ENCODE measurements at regions not wholly inside any gene's neighbourhood (a gene's known extent, or its start where the extent isn't known, plus 50 kb on each side); places are given as distances from the start of the nearest gene placed in this dataset.
"Not testable (repeated sequence)": the region's sequence is repeated elsewhere in the genome, so short reads cannot be mapped to it uniquely, and the experiment has no call there.

DNA sequence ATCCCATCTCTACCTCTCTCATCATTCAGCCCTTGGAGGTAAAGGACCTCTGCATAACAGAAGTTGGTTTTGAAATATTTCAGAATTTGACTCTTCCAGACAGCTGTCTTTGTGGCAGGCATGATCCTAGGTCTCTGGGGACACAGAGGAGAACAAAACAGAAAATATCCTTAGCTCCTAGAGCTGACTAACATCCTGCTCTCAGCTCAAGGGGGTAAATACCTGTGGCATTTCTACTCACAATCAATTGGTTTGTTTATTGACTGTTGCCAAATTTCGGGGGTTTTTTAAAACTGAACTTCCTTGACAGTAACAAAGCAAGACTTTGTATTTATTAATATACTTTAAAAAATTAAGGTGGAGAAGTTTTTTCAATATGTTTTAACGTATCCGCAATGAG lies 78.8 kb downstream of the EOMES start:
- WGBS, 2 experiments (ENCODE audit: insufficient coverage in 2 of 2), result no CpG with 5 or more reads among the region's 3 CpGs
- no peaks in the 10 kb centered on the region for H3K9me3 ChIP-seq (ENCODE audit: control insufficient read depth, low read length)
- no peak overlapping the region for H3K27ac ChIP-seq (ENCODE audit: low read depth, low read length, severe bottlenecking)

DNA sequence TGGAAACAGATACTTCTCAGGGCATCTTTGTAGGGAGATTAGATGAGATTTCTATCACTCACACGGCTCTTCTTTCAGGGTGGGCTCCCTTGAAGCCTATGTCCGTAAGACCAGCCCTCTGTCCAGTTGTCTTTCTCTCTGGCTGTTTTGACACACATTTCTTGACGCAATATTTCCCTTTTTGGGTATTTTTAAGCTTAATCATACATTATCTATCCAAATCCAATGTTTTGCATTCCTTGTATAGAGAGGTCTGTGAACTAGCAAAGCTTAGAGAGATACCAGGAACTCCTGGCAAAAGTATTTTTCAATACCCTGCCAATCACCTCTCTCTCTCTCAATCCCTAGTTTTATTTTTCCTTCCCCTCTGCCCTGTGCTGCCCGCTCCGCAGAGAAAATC lies 79.3 kb downstream of the EOMES start:
- Histone ChIP-seq H3K27ac (ENCODE audit: low read depth, low read length, severe bottlenecking) (no peak overlapping the region), H3K4me1 (ENCODE audit: control insufficient read depth, insufficient read depth, low read length, poor library complexity, severe bottlenecking) (peaks cover 5% of the 10 kb centered on the region), H3K36me3 (ENCODE audit: control insufficient read depth, insufficient read depth, low read length) (no peaks in the 10 kb centered on the region), H3K4me3 (ENCODE audit: extremely low read depth, insufficient read depth, low read length, poor library complexity, severe bottlenecking) (no peak overlapping the region), H3K9me3 (ENCODE audit: control insufficient read depth, low read length) (no peaks in the 10 kb centered on the region)
- WGBS, 2 experiments (ENCODE audit: insufficient coverage in 2 of 2), result 83 to 94% methylated on average over 2 to 3 of the region's 5 CpGs

More for the DNA sequence above, 78.8 kb downstream of the EOMES start:
- Histone ChIP-seq H3K36me3 (ENCODE audit: control insufficient read depth, insufficient read depth, low read length) (no peaks in the 10 kb centered on the region), H3K4me1 (ENCODE audit: control insufficient read depth, insufficient read depth, low read length, poor library complexity, severe bottlenecking) (peaks cover 5% of the 10 kb centered on the region), H3K4me3 (ENCODE audit: extremely low read depth, insufficient read depth, low read length, poor library complexity, severe bottlenecking) (no peak overlapping the region)

DNA sequence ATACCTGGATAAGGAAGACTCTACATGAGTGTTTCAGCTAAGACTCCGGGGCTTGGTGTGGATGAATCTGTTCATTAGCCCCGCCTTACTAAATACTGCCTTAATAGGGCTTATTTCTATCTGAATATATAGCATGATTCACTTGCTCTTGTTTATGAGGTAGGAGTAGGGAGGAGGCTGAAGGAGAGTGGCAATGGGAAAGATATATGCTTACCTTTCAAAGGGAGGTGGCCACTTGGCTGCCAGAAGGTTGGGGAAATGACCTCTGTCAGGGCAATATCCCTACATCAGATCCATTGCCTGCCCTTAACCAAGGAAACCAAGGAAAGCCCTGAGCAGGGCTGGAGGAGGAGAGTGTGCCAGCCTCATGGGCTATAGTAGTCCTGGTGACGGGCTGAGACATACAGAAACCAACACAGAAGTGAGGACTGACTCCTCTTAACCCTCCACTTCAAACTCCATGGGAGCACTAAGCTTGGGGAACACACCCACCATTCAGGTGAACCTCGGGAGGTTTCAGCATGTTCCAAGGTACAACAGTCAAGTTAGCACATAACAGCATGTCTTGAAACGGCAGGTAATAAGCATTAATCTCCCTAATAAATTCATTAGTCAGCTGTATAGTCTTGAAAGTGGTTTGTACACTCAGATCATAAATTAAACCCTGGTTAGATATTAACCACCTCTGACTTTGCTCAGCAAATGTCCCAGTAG lies 80.1 kb downstream of the EOMES start:
- WGBS, 2 experiments (ENCODE audit: insufficient coverage in 2 of 2), result 89 to 95% methylated on average over 2 to 3 of the region's 5 CpGs
- H3K4me3 ChIP-seq (ENCODE audit: extremely low read depth, insufficient read depth, low read length, poor library complexity, severe bottlenecking), result no peak overlapping the region
- H3K4me1 ChIP-seq (ENCODE audit: control insufficient read depth, insufficient read depth, low read length, poor library complexity, severe bottlenecking), result peaks cover 5% of the 10 kb centered on the region
- H3K9me3 ChIP-seq (ENCODE audit: control insufficient read depth, low read length), result no peaks in the 10 kb centered on the region
- no peaks in the 10 kb centered on the region for H3K36me3 ChIP-seq (ENCODE audit: control insufficient read depth, insufficient read depth, low read length)
- no peak overlapping the region for H3K27ac ChIP-seq (ENCODE audit: low read depth, low read length, severe bottlenecking)

DNA sequence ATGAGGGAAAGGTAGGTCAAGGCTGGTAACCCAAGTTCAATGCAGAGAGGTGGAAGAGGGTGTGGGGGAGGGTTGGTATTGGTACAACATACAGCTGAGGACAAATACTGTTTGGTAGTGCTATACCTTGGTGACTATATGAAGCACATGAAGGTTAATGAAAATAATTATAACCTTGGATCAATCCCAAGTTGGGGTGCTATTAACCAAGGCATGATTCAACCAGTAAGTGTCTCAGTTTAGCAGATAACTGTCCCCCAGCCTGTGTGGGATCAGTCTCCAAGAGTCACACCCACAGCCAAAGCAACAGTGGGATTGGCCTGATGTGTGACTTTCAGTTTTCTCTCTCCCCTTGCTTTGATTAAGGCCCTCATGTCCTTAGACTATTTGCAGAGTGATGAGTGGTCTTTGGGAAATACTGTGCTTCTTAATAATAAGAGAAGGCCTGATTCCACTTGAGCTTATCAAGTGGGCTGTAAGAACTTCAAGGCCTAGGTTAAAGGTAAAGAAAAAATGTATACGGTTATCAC lies 80.8 kb downstream of the EOMES start:
- H3K27ac ChIP-seq (ENCODE audit: low read depth, low read length, severe bottlenecking), result no peak overlapping the region
- no peak overlapping the region for H3K4me3 ChIP-seq (ENCODE audit: extremely low read depth, insufficient read depth, low read length, poor library complexity, severe bottlenecking)
- WGBS, 2 experiments (ENCODE audit: insufficient coverage in 2 of 2), result no CpG with 5 or more reads among the region's 1 CpG
- H3K9me3 ChIP-seq (ENCODE audit: control insufficient read depth, low read length), result no peaks in the 10 kb centered on the region
- H3K4me1 ChIP-seq (ENCODE audit: control insufficient read depth, insufficient read depth, low read length, poor library complexity, severe bottlenecking), result peaks cover 5% of the 10 kb centered on the region
- no peaks in the 10 kb centered on the region for H3K36me3 ChIP-seq (ENCODE audit: control insufficient read depth, insufficient read depth, low read length)

DNA sequence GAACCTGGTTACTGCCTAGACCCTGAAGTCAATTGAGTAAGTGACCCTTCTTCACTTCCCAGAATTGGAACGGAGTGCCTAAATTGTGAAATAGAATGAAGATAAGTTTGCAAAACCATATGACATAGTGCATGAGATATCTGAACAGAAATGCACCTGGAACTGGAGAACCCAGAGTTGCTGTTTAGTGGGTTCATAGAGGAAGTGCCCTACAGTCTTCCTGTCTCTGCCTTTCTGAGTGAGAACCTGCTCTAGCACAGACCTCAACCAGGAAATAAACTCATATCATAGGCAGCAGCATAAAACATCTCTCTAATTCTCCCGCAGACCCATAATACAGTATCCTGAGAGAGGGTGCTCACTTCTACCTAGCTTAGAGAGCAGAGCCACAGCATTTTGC lies 82.9 kb downstream of the EOMES start:
- Histone ChIP-seq H3K4me1 (ENCODE audit: control insufficient read depth, insufficient read depth, low read length, poor library complexity, severe bottlenecking) (peaks cover 5% of the 10 kb centered on the region), H3K27ac (ENCODE audit: low read depth, low read length, severe bottlenecking) (no peak overlapping the region), H3K9me3 (ENCODE audit: control insufficient read depth, low read length) (no peaks in the 10 kb centered on the region), H3K36me3 (ENCODE audit: control insufficient read depth, insufficient read depth, low read length) (no peaks in the 10 kb centered on the region), H3K4me3 (ENCODE audit: extremely low read depth, insufficient read depth, low read length, poor library complexity, severe bottlenecking) (no peak overlapping the region)
- WGBS, 2 experiments (ENCODE audit: insufficient coverage in 2 of 2), result 88 to 100% methylated on average over 1 of the region's 2 CpGs

DNA sequence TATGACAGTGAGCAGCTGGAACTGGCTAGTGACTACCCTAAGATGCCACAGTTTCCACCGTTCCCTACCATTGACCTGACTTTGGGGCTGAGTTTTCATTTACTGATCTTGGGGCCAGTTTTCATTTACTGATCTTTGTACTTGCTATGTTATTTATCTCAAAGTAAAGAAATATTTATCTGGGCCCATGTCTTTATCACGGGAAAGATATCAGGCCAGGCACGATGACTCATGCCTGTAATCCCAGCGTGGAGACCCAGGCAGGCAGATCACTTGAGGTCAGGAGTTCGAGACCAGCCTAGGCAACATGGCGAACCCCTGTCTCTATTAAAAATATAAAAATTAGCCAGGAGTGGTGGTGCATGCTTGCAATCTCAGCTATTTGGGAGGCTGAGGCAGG lies 83.5 kb downstream of the EOMES start:
- Histone ChIP-seq H3K36me3 (ENCODE audit: control insufficient read depth, insufficient read depth, low read length) (no peaks in the 10 kb centered on the region), H3K4me1 (ENCODE audit: control insufficient read depth, insufficient read depth, low read length, poor library complexity, severe bottlenecking) (peaks cover 5% of the 10 kb centered on the region), H3K27ac (ENCODE audit: low read depth, low read length, severe bottlenecking) (no peak overlapping the region), H3K9me3 (ENCODE audit: control insufficient read depth, low read length) (no peaks in the 10 kb centered on the region), H3K4me3 (ENCODE audit: extremely low read depth, insufficient read depth, low read length, poor library complexity, severe bottlenecking) (no peak overlapping the region)
- 100% methylated on average over 4 of the region's 6 CpGs; no CpG with 5 or more reads in 1 of the 2 experiments for WGBS, 2 experiments (ENCODE audit: insufficient coverage in 2 of 2)

DNA sequence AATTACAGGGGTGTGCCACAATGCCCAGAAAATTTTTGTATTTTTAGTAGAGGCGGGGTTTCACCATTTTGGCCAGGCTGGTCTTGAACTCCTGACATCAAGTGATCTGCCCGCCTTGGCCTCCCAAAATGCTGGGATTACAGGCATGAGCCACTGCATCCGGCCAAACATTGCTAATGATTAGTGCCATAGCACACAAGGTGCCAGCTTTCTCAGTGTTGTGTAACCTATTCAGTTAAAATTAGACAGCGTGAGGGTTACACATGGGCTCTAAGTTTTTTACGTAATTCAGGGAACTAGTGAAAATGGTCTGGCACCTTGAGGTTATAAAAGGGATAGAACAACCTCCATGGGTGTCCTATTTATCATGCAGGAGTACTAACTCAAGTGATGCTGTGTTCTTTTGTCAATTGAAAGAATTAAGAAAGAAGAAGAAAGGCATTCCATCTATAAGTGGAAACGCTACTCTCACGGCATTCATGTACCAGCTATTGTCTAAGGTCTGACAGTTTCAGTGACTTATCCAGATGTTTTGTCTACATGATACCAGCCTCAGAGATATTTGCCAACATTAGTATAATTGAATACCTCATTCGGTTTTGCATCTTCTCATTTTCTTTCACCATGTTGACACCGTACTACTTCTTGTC lies 84.7 kb downstream of the EOMES start:
- Histone ChIP-seq H3K4me1 (ENCODE audit: control insufficient read depth, insufficient read depth, low read length, poor library complexity, severe bottlenecking) (no peaks in the 10 kb centered on the region), H3K9me3 (ENCODE audit: control insufficient read depth, low read length) (no peaks in the 10 kb centered on the region), H3K27ac (ENCODE audit: low read depth, low read length, severe bottlenecking) (no peak overlapping the region), H3K4me3 (ENCODE audit: extremely low read depth, insufficient read depth, low read length, poor library complexity, severe bottlenecking) (no peak overlapping the region), H3K36me3 (ENCODE audit: control insufficient read depth, insufficient read depth, low read length) (no peaks in the 10 kb centered on the region)
- WGBS, 2 experiments (ENCODE audit: insufficient coverage in 2 of 2), result 75 to 86% methylated on average over 7 to 8 of the region's 9 CpGs

DNA sequence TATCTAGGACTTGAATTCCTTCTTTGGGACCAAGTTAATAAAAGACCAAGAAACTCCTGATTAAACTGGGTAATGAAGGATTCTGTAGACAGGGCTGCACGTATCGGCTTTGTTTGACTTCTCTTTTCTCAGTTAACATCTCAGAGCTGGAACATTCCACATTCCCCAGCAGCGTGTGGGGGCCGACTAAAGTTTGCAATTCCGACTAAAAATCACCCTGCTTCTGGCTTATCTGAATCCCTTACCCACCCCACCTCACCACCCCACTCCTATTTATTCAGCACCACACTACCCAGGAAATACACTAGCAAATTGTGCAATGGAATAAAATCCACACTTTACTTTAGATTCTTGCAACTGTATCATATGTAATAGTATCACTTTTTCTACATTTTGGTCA lies 87.1 kb downstream of the EOMES start:
- 96% methylated on average over 3 of the region's 5 CpGs; no CpG with 5 or more reads in 1 of the 2 experiments for WGBS, 2 experiments (ENCODE audit: insufficient coverage in 2 of 2)
- not testable (repeated sequence) for H3K4me1 ChIP-seq (ENCODE audit: control insufficient read depth, insufficient read depth, low read length, poor library complexity, severe bottlenecking); H3K9me3 ChIP-seq (ENCODE audit: control insufficient read depth, low read length)

DNA sequence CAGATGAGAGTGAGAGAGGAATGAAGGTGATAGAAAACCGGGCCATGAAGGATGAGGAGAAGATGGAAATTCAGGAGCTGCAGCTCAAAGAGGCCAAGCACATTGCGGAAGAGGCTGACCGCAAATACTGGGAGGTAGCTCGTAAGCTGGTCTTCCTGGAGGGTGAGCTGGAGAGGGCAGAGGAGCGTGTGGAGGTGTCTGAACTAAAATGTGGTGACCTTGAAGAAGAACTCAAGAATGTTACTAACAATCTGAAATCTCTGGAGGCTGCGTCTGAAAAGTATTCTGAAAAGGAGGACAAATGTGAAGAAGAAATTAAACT lies 88.9 kb downstream of the EOMES start:
- H3K4me1 ChIP-seq (ENCODE audit: control insufficient read depth, insufficient read depth, low read length, poor library complexity, severe bottlenecking), result no peaks in the 10 kb centered on the region
- H3K4me3 ChIP-seq (ENCODE audit: extremely low read depth, insufficient read depth, low read length, poor library complexity, severe bottlenecking), result peak overlapping the region; percentile 35
- WGBS, 2 experiments (ENCODE audit: insufficient coverage in 2 of 2), result 57 to 62% methylated on average over 5 to 6 of the region's 6 CpGs
- H3K27ac ChIP-seq (ENCODE audit: low read depth, low read length, severe bottlenecking), result no peak overlapping the region
- H3K36me3 ChIP-seq (ENCODE audit: control insufficient read depth, insufficient read depth, low read length), result no peaks in the 10 kb centered on the region
- no peaks in the 10 kb centered on the region for H3K9me3 ChIP-seq (ENCODE audit: control insufficient read depth, low read length)

More for the DNA sequence above, 87.1 kb downstream of the EOMES start:
- not testable (repeated sequence) for H3K36me3 ChIP-seq (ENCODE audit: control insufficient read depth, insufficient read depth, low read length); H3K4me3 ChIP-seq (ENCODE audit: extremely low read depth, insufficient read depth, low read length, poor library complexity, severe bottlenecking); H3K27ac ChIP-seq (ENCODE audit: low read depth, low read length, severe bottlenecking)

DNA sequence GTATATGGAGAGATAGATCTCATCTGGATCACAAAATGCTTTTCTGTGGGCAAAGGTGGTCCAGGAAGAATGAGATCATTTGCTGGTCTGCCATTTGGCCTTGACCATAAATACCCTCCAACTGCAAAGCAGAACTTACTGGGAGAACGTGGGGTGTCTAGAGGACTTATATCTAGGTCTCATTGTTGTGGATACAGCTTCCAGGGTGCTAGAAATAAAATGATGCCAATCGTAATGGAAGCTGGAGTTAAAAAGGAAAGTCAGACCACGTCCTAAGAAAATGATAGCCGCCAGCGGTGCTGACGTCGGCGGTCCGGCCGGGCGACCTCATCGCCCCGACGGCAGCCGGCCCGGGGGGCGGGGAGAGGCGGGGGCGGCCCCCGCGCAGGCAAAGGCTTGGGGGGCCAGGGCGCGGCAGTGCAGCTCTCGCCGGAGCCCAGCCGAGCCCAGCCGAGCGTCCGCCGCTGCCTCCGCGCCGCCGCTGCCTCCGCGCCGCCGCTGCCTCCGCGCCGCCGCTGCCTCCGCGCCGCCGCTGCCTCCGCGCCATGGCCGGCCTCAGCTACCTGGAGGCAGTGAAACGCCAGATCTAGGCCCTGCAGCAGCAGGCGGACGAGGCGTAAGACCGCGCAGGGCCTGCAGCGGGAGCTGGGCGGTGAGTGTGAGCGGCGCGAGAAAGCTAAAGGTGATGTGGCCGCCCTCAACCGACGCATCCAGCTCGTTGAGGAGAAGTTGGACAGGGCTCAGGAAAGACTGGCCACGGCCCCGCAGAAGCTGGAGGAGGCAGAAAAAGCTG lies 89.5 kb downstream of the EOMES start:
- 15 to 22% methylated on average over 47 to 59 of the region's 66 CpGs for WGBS, 2 experiments (ENCODE audit: insufficient coverage in 2 of 2)

More for the DNA sequence above, 89.5 kb downstream of the EOMES start:
- Histone ChIP-seq H3K36me3 (ENCODE audit: control insufficient read depth, insufficient read depth, low read length) (no peaks in the 10 kb centered on the region), H3K27ac (ENCODE audit: low read depth, low read length, severe bottlenecking) (no peak overlapping the region), H3K4me1 (ENCODE audit: control insufficient read depth, insufficient read depth, low read length, poor library complexity, severe bottlenecking) (no peaks in the 10 kb centered on the region), H3K4me3 (ENCODE audit: extremely low read depth, insufficient read depth, low read length, poor library complexity, severe bottlenecking) (peak overlapping the region; percentile 35), H3K9me3 (ENCODE audit: control insufficient read depth, low read length) (no peaks in the 10 kb centered on the region)

Data from mesodermal cell (in vitro differentiated cells).